WI38 (cell line): ENCODE measurements at regions not wholly inside any gene's neighbourhood (a gene's known extent, or its start where the extent isn't known, plus 50 kb on each side); places are given as distances from the start of the nearest gene placed in this dataset.

Source experiments
- H3K4me3 ChIP-seq: 2 replicates; pipeline ENCODE4 v1.5.1; 2011; ENCODE audit warnings: low read depth, mild to moderate bottlenecking, control low read depth, low read length
- CTCF ChIP-seq: IDR thresholded peaks from 2 replicates; pipeline ENCODE4 v1.5.1; 2012; ENCODE audit warnings: low read depth, mild to moderate bottlenecking, control low read depth, low read length

DNA sequence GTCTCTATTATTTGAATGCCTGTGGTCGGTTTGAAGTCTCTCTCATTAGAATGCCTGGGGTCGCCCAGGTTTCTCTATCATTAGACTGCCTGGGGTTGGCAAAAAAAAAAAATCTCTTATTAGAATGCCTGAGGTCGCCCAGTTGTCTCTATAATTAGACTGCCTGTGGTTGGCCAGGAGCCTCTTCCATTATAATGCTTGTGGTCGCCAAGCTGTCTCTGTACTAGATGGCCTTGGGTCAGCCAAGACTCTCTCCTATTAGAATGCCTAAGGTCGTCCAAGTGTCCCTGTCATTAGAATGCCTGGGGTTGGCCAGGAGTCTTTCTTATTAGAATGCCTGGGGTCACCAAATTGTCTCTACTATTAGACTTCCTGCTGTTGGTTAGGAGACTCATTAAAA, 2228.4 kb downstream of the TP53TG3F start:
- no peak overlapping the region for H3K4me3 ChIP-seq
- TF ChIP-seq CTCF, result no peak

DNA sequence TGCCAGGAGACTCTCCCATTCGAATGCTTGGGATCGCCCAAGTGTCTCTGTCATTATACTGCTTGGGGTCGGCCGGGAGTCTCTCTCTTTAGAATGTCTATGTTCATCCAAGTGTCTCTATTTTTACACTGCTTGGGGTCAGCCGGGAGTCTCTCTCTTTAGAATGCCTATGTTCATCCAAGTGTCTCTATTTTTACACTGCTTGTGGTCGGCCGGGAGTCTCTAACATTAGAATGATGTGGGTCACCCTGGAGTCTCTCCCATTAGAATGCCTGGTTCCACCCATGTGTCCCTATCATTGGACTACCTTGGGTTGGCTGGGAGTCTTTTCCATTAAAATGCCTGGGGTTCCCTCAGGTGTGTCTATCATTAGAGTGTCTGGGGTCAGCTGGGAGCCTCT, 2230.4 kb downstream of the TP53TG3F start:
- no peak for TF ChIP-seq CTCF
- H3K4me3 ChIP-seq, result no peak overlapping the region

DNA sequence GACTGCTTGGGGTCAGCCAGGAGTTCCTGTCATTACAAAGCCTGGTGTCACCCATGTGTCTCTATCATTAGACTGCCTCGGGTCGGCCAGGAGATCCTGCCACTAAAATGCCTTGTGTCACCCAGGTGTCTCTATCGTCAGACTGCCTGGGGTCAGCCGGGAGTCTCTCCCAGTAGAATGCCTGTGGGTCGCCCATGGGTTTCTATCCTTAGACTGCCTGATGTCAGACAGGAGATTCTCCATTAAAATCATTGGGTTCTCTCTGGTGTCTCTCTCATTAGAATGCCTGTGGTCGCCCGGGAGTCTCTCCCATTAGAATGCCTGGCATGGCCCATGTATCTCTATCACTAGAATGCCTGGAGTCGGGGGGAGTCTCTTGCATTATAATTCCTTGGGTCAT, 2231.0 kb downstream of the TP53TG3F start:
- no peak overlapping the region for H3K4me3 ChIP-seq
- TF ChIP-seq CTCF, result no peak

DNA sequence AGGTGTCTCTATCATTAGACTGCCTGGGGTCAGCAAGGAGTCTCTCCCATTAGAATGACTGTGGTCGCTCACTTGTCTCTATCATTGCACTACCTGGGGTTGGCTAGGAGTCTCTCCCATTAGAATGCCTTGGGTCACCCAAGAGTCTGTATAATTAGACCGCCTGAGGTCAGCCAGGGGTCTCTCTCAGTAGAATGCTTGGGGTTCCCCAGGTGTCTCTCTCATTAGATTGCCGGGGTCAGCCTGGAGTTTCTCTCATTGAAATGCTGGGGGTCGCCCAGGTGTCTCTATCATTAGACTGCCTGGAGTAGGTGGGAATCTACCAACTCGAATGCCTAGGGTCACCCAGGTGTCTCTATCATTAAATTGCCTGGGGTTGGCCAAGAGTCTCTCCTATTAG, 2231.6 kb downstream of the TP53TG3F start:
- TF ChIP-seq CTCF, result no peak
- H3K4me3 ChIP-seq, result no peak overlapping the region

DNA sequence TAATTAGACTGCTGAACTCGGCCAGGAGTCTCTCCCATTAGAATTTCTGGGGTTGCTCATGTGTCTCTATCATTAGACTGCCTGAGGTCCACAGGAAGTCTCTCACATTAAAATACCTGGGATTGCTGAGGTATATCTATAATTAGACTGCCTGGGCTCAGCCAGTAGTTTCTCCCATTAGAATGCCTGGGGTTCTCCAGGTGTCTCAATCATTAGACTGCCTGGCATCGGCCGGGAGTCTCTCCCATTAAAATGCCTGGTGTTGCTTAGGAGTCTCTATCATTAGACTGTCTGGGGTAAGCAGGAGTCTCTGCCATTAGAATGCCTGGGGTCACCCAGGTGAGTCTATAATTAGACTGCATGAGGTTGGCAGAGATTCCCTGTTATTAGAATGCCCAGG, 2233.4 kb downstream of the TP53TG3F start:
- TF ChIP-seq CTCF, result no peak
- no peak overlapping the region for H3K4me3 ChIP-seq

DNA sequence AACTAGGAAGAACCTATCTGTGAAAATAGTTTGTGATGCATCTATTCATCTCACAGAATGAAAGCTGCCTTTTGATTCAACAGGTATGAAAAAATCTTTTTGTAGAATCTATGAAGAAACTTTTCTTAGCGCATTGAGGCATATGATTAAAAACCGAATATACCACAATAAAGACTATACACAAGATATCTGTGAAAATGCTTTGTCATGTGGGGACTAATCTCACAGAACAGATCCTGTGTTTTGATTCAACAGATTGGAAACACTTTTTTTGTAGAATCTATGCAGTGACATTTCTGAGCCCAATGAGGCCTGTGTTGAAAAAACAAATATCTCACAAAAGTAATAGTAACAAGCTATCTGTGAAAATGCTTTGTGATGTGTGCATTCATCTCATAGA, 2247.5 kb downstream of the TP53TG3F start:
- no peak overlapping the region for H3K4me3 ChIP-seq
- TF ChIP-seq CTCF, result no peak

- no peak for TF ChIP-seq CTCF
- no peak overlapping the region for H3K4me3 ChIP-seq
These were observed 2252.0 kb downstream of the TP53TG3F start for GRCh38 chr16:35711435-35711834.

DNA sequence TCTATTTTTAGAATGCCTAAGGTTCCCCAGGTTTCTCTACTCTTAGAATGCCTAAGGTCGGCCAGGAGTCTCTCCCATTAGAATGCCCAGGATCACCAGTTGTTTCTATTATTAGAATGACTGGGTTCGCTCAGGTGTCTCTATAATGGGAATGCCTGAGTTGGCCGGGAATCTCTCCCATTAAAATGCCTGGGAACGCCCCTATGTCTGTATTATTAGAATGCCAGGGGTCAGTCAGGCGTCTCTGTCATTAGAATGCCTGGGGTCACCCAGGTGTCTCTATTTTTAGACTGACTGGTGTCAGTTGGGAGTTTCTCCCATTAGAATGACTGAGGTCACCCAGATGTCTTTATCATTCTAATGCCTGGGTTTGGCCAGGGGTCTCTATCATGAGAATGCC, 2252.5 kb downstream of the TP53TG3F start:
- TF ChIP-seq CTCF, result no peak
- no peak overlapping the region for H3K4me3 ChIP-seq
